NCI-H2171 (cell line): ENCODE measurements at regions not wholly inside any gene's neighbourhood (a gene's known extent, or its start where the extent isn't known, plus 50 kb on each side); places are given as distances from the start of the nearest gene placed in this dataset.

Experiments used
- DNase-seq: peaks from one replicate; lab custom pipeline; 2025; lab: John Stamatoyannopoulos, UW

GRCh38 chr5:5588887-5589826, 166.7 kb downstream of the ICE1 start:
- no peak for DNase-seq

- no peak for DNase-seq
Observed at GRCh38 chr5:5588386-5588785, 165.9 kb downstream of the ICE1 start.

GRCh38 chr5:5587474-5587873, 165.0 kb downstream of the ICE1 start:
- DNase-seq = no peak

- DNase-seq = no peak
Observed at GRCh38 chr5:5586721-5587120, 164.2 kb downstream of the ICE1 start.

- no peak for DNase-seq
Observed at GRCh38 chr5:5585751-5586341, 163.4 kb downstream of the ICE1 start.

- no peak for DNase-seq
Observed at GRCh38 chr5:5584751-5585150, 162.3 kb downstream of the ICE1 start.

GRCh38 chr5:5584236-5584745, 161.8 kb downstream of the ICE1 start:
- no peak for DNase-seq

- DNase-seq = no peak
Observed at GRCh38 chr5:5583832-5584231, 161.4 kb downstream of the ICE1 start.

- no peak for DNase-seq
Observed at GRCh38 chr5:5583023-5583765, 160.7 kb downstream of the ICE1 start.

- no peak for DNase-seq
Observed at GRCh38 chr5:5581080-5581479, 158.6 kb downstream of the ICE1 start.

GRCh38 chr5:5576744-5577143, 154.3 kb downstream of the ICE1 start:
- no peak for DNase-seq

- DNase-seq = no peak
Observed at GRCh38 chr5:5575461-5575860, 153.0 kb downstream of the ICE1 start.

- DNase-seq = no peak
Observed at GRCh38 chr5:5573798-5574380, 151.4 kb downstream of the ICE1 start.

GRCh38 chr5:5572976-5573797, 150.7 kb downstream of the ICE1 start:
- no peak for DNase-seq

- no peak for DNase-seq
Observed at GRCh38 chr5:5572010-5572865, 149.8 kb downstream of the ICE1 start.

GRCh38 chr5:5570646-5571045, 148.2 kb downstream of the ICE1 start:
- no peak for DNase-seq

- no peak for DNase-seq
Observed at GRCh38 chr5:5564898-5565297, 142.4 kb downstream of the ICE1 start.

GRCh38 chr5:5560016-5560415, 137.5 kb downstream of the ICE1 start:
- no peak for DNase-seq

- no peak for DNase-seq
Observed at GRCh38 chr5:5558638-5559527, 136.4 kb downstream of the ICE1 start.
